ENCODE measurements at regions not wholly inside any gene's neighbourhood (a gene's known extent, or its start where the extent isn't known, plus 50 kb on each side); places are given as distances from the start of the nearest gene placed in this dataset.

GRCh38 chr4:3818371-3818770, 52.2 kb downstream of the ADRA2C start:
- no peak for DNase-seq (ENCODE audit: low read depth in 2 of 2)

GRCh38 chr4:3819210-3819919, 53.2 kb downstream of the ADRA2C start:
- no peak for DNase-seq (ENCODE audit: low read depth in 2 of 2)

- DNase-seq (ENCODE audit: low read depth in 2 of 2) = no peak
Measured at GRCh38 chr4:3820016-3820805, 54.0 kb downstream of the ADRA2C start.

GRCh38 chr4:3820806-3821579, 54.8 kb downstream of the ADRA2C start:
- no peak for DNase-seq (ENCODE audit: low read depth in 2 of 2)

DNA sequence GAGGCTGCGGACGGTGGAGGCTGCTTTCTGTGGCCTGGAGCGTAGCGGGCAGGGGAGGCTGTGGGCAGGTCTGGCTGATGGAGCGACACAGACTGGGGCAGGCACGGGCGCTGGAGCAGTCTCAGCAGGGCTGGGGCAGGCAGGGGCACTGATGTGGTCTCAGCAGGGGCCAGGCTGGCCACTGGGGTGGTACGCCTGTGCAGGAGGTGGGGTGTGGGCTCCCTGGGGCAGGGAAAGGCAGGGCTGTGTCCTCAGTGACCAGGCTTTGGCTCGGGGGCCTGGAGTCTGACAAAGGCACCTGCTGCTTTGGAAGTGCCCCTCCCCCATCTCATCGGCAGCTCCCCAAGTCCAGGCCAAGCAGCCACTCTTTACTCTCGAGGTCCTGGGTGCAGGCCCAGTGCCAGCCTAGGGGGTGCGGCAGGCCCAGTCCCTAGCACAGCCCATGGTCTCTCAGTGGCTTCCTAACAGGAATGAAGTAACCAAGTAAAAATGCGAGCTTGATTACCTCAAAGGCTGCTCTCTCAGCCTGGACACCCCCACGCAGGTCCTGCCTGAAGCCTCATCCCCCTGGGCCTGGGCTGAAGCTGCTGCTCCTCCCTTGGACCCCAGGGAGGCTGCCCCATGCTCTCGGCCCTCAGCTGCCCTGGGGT, 55.5 kb downstream of the ADRA2C start:
- DNase-seq (ENCODE audit: low read depth in 2 of 2) = no peak

DNA sequence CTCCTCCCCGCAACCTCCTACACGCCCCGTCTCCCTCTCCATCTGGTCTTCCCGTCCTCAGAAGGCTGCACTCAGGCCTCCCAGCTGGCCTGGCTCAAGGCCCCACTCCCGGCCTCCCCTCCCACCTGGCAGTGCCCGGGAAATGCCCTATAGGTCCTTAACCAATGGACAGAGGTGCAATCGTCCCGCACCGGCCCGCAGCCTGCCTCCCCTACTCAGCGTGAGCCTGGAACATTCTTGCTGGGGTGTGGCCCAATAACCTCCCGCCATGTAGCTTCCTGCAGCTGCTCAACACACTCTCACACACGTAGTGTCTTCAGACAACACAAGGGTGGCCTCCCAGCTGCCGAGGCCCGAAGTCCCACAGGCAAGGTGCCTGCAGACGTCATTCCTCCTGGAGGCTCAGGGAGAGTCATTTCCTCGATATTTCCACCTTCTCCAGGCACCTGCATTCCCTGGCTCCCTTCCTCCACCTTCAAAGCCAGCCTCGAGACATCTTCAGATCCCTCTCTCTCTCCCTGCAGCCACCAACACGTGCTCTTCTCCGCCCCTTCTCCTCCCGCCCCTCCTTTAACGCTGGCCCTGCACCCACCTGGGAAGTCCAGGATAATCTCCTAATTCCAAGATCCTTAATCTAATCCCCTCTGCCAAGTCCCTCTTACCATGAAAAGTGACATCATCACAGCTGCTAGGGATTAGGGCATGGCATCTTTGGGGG, 56.2 kb downstream of the ADRA2C start:
- no peak for DNase-seq (ENCODE audit: low read depth in 2 of 2)

DNA sequence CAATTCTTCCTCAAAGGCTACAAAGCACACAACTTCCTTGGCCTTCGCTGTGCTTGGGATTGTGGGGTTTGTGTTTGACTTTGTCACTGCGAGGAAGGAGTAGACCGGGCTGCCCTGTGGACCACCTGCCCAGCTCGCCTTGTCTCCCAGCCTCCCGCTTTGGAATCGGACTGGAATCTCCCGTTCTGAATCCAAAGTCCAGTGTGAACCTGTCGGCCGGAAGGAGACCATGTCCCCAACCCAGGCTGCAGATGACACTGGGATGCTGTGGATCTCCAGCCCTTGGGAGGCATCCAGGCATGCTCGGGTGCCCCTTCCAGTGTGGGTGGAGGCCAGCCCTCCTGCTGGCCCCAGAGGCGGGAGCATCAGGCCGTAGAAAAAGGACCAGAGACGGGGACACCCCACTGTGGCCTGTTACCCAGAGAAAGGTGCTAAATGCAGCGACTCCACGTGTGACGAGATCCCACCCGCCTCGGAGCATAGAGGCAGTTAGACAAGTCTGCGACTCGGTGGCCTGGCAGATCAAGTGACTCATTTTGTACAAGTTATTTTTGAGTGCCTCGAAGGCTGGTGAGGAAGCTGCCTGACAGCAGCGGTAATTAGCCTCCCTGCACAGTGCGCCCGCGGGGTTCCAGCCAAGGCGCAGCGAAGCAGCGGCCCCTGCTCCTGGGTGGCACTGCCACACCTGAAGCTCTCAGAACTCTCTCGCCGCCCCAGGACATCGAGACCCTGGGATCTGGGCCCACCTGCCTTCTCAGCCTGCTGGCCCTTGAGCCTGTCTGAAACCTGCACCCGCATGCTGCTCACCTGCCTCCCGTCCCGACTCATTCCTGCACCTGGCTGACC, 57.5 kb downstream of the ADRA2C start:
- no peak for DNase-seq (ENCODE audit: low read depth in 2 of 2)

- no peak for DNase-seq (ENCODE audit: low read depth in 2 of 2)
Measured at GRCh38 chr4:3824521-3825270, 58.5 kb downstream of the ADRA2C start.

DNA sequence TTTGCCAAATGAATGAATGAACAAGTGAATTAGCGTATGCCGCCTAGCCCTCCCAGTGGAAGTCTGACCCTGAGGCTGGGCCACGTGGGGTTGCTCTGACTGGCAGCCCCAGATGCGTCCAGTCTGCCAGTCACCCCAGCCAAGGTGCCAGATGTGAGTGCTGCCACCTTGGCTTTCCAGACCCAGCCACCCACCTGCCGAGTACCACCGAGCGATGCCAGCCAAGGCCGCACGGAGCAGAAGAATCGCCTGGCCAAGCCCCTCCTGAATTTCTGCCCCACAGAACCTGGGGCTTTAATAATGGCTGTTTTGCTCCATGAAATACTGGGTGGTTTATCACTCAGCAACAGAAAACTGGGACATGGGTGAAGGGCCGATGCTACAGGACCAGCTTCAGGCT, 59.3 kb downstream of the ADRA2C start:
- no peak for DNase-seq (ENCODE audit: low read depth in 2 of 2)

GRCh38 chr4:3826247-3827172, 60.3 kb downstream of the ADRA2C start:
- DNase-seq (ENCODE audit: low read depth in 2 of 2) = no peak

DNA sequence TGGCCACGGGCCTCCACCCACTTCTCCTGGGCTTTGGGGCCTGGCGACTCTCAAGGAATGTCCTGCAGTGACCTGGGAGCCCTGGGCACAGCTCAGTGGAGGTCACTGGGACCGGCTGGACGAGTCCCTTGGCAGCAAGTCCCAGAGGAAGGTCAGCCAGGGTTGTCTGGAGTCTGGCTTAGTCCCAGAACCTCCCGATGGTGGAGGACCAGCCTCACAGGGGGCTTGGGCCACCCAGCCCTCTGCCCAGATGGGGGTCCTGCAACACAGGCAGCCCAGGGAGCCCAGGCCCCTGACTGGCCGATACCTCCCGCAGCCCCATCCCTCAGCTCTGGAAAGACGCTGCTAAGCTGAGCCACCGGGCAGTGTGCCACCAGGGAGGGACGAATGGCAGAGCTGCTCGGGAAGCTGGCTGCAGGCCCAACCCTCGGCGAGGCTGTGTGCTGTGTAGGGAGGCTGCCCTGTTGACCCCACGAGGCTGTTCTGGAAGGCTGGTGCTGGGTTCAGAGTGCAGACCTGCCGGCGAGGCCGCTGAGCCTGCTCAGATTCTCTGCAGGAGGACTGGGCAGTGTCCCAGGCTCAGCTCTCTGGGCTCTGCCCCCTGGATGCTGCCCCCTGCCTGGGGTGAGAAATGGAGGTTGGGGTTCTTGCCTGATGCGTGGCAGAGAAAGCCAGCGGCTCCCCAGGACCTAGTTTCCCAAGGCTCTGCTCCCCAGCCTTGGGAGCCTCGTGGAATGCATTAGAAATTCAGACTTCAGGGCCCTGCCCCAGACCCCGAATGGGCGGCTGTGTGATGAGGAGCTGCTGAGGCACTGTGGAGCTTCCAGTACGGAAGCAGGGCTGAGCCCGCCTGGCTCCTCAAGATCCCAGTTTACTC, 61.7 kb downstream of the ADRA2C start:
- DNase-seq (ENCODE audit: low read depth in 2 of 2) = no peak

GRCh38 chr4:3828546-3828945, 62.4 kb downstream of the ADRA2C start:
- no peak for DNase-seq (ENCODE audit: low read depth in 2 of 2)

- no peak for DNase-seq (ENCODE audit: low read depth in 2 of 2)
Measured at GRCh38 chr4:3829211-3829955, 63.2 kb downstream of the ADRA2C start.

DNA sequence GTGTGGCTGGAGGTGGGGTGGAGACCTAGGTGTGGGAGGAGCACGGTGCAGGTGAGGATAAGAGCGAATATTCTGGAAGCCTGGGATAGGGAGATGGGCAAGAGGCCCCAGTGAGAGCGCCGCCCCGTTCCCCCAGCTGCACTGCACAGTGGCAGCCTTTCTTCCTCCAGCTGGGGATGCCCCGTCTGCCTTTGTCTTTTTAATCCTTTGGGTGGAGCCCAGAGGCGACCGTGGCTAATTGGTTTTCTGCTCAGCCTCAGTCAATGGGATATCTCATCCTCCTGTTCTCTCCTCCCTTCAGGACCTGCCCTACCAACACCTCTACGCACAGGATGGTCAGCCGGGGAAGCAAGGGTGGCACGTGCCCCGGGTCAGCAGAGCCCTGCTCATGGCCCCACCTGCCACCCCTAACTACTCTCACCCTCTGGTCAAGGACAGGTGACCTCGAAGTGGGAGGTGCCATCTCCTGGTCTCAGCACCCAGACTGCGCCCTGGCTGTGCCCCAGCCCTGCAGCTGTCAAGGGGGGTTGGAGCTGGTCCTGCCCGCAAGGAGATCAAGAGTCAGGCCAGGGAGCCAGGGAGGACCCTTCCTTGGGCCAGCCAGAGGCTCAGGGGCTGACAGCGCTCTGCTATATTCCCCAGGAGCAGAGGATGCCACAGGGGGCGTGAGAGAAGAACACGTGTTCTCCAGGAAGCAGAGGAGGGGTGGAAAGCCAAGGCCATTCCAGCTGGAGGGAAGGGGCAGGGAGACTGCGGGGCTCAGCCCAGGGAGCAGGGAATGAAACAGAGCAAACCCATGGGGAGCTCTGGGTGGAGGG, 64.0 kb downstream of the ADRA2C start:
- no peak for DNase-seq (ENCODE audit: low read depth in 2 of 2)

- no peak for DNase-seq (ENCODE audit: low read depth in 2 of 2)
Measured at GRCh38 chr4:3830774-3831528, 64.8 kb downstream of the ADRA2C start.
